GM19239 (cell line): ENCODE measurements at regions not wholly inside any gene's neighbourhood (a gene's known extent, or its start where the extent isn't known, plus 50 kb on each side); places are given as distances from the start of the nearest gene placed in this dataset.

Experiments
- DNase-seq: peaks from one replicate; pipeline ENCODE4 v3.0.0; 2011; ENCODE audit warnings: low spot score; ENCODE audit not compliant: insufficient read length
- FAIRE-seq: peaks from 2 replicates; lab custom pipeline; 2011; peaks lifted over from hg19 to GRCh38; lab: Jason Lieb, UNC

DNA sequence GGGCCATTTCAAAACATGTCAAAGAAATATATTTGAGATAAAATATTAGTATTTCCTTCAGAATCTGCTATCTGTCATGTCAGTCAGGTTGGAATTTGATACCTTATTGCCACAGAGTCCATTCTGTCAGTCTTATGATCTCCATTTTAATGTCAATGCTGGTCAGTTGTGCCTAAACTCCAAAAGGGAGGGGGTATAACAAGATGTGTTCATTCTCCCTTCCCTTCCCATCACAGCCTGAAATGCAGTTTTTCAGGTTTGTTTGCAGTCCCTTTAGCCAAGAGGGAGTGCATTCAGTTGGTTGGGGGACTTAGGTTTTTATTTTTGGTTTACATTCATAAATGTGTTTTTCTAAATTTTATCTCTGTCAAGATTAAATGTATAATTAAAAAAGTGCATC is 59.8 kb upstream of the INHBA start:
- FAIRE-seq (no peak), DNase-seq (no peak)

- no peak for DNase-seq
- no peak for FAIRE-seq
These were observed 57.4 kb upstream of the INHBA start for GRCh38 chr7:41760293-41760692.

DNA sequence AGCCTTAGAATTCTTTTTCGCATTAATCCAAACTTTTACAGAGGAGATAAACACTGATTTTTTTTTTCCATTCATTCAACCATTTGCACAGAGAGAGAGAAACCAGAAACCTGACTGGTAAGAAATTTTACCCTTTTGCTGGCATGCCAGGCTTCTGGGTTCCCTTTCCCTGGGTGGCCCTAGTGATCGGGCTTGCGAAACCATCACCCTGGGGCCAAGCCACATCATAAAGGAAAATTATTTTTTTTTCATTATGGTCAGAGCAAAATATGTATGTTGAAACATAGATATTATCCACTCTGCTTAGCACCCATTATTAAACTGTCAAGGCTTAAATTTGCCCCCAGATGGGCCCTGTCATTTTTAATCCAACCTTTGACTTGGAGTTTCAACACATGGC is 55.4 kb upstream of the INHBA start:
- DNase-seq (no peak), FAIRE-seq (no peak)

DNA sequence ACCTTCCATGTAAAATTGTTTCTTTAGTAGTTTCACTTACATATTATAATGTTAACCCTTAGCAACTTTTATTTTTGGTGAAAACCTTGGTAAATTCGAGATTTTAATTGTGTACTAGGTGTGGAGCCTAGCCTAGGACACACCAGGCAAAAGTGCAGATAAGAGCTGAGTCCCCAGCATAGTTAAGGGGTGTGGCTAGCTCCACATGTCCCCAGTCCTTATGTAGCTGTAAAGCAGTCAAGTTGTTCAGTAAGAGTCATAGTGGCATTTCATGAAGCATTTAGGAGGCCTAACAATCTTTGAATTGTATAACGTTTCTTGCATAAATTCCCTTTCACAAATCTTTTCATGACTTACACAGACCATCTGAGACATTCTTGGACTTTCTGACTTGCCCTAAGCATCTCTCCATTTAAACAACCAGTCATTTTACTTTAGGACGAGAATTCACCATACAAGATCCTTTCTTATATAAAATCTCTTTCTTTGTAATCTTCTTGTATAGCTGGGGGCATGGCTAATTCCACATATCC is 53.8 kb upstream of the INHBA start:
- no peak for FAIRE-seq

GRCh38 chr7:41755096-41755495 is 52.2 kb upstream of the INHBA start:
- DNase-seq = no peak
- FAIRE-seq = no peak

More for the DNA sequence above, 53.8 kb upstream of the INHBA start:
- DNase-seq = no peak

- FAIRE-seq (no peak), DNase-seq (no peak)
These were observed 51.2 kb upstream of the INHBA start for GRCh38 chr7:41754046-41754445.
